NCI-H2227 (cell line): ENCODE measurements at regions not wholly inside any gene's neighbourhood (a gene's known extent, or its start where the extent isn't known, plus 50 kb on each side); places are given as distances from the start of the nearest gene placed in this dataset.
"Not testable (repeated sequence)": the region's sequence is repeated elsewhere in the genome, so short reads cannot be mapped to it uniquely, and the experiment has no call there.

Experiments used
- DNase-seq: peaks from one replicate; lab custom pipeline; 2025; ENCODE audit not compliant: unreplicated experiment; lab: John Stamatoyannopoulos, UW

- DNase-seq = no peak
Observed at GRCh38 chr2:84373391-84373790, 85.7 kb downstream of the SUCLG1 start.

- DNase-seq = no peak
Observed at GRCh38 chr2:84362541-84362940, 96.5 kb downstream of the SUCLG1 start.

GRCh38 chr2:84338069-84338468 lies 121.0 kb downstream of the SUCLG1 start:
- DNase-seq = no peak

GRCh38 chr2:84327645-84328249 lies 131.3 kb downstream of the SUCLG1 start:
- DNase-seq = no peak

- no peak for DNase-seq
Observed at GRCh38 chr2:84326831-84327432, 132.1 kb downstream of the SUCLG1 start.

GRCh38 chr2:84323890-84324289 lies 135.2 kb downstream of the SUCLG1 start:
- no peak for DNase-seq

GRCh38 chr2:84320940-84321339 lies 138.1 kb downstream of the SUCLG1 start:
- DNase-seq = no peak

GRCh38 chr2:84319581-84319980 lies 139.5 kb downstream of the SUCLG1 start:
- DNase-seq = no peak

GRCh38 chr2:84317135-84317534 lies 141.9 kb downstream of the SUCLG1 start:
- no peak for DNase-seq

GRCh38 chr2:84314901-84315330 lies 144.2 kb downstream of the SUCLG1 start:
- DNase-seq = peak; percentile 93

GRCh38 chr2:84314250-84314649 lies 144.8 kb downstream of the SUCLG1 start:
- no peak for DNase-seq

GRCh38 chr2:84309281-84309680 lies 149.8 kb downstream of the SUCLG1 start:
- DNase-seq = no peak

- DNase-seq = no peak
Observed at GRCh38 chr2:84306361-84306760, 152.7 kb downstream of the SUCLG1 start.

GRCh38 chr2:84302513-84303412 lies 156.3 kb downstream of the SUCLG1 start:
- peak; percentile 57 for DNase-seq

GRCh38 chr2:84301717-84302116 lies 157.4 kb downstream of the SUCLG1 start:
- no peak for DNase-seq

GRCh38 chr2:84300696-84301029 lies 158.4 kb downstream of the SUCLG1 start:
- DNase-seq = no peak

GRCh38 chr2:84300001-84300695 lies 158.9 kb downstream of the SUCLG1 start:
- DNase-seq = not testable (repeated sequence)

- DNase-seq = no peak
Observed at GRCh38 chr2:84299211-84299775, 159.8 kb downstream of the SUCLG1 start.

- no peak for DNase-seq
Observed at GRCh38 chr2:84297155-84297554, 161.9 kb downstream of the SUCLG1 start.

- no peak for DNase-seq
Observed at GRCh38 chr2:84293791-84294380, 165.2 kb downstream of the SUCLG1 start.

- DNase-seq = no peak
Observed at GRCh38 chr2:84292545-84292944, 166.5 kb downstream of the SUCLG1 start.
